ENCODE measurements at regions not wholly inside any gene's neighbourhood (a gene's known extent, or its start where the extent isn't known, plus 50 kb on each side); places are given as distances from the start of the nearest gene placed in this dataset.

DNA sequence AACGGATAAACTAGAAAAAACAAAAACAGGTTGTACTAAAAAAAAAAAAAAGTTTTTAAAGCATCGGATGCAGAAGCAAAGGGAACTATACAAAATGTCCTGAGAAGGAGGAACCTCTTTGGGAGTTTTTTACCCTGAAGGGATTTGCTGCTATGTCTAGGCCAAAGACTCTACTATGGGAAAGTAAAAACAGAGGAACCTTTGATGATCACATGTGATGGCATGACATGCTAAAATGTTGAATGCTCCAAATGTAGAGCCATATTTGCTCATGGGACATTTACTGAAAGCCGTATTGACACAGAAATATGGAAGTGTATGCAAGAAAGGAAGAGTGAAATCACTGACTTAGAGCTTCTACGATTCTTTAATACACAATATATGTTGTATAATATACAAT, 992.0 kb upstream of the ZEB2 start:
- no peaks in the 10 kb centered on the region for H3K27me3 Mint-ChIP-seq (ENCODE audit: low read depth)
- no peak overlapping the region for H3K27ac Mint-ChIP-seq
- no peak overlapping the region for H3K4me3 Mint-ChIP-seq
- no peaks in the 10 kb centered on the region for H3K36me3 Mint-ChIP-seq (ENCODE audit: low read depth)
- H3K4me1 Mint-ChIP-seq, result no peaks in the 10 kb centered on the region
- peaks cover 3% of the 10 kb centered on the region for H3K9me3 Mint-ChIP-seq
- TF ChIP-seq CTCF (IDR thresholded peaks at IDR 0.05; ENCODE audit: unreplicated experiment in 3 of 3), result no peak

DNA sequence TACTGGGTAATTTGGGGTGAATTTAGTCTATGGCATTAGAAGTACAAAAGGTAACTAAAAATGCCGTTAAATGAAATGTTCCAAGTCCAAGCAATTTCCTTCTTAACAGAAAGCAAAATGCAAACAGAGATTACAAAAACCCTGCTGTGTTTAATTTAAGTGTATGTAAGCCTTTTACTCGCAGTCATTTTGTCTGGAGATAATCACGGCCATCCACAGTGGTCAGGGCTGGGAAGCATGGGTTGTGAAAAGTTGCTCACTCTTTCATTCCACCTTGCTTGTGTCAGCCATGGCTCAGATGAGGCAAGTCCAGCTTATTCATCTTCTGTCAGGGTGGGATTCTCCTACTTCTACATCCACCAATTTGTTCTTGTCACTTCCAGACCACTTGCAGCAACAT, 983.6 kb upstream of the ZEB2 start:
- Mint-ChIP-seq H3K4me1 (no peaks in the 10 kb centered on the region), H3K9me3 (no peaks in the 10 kb centered on the region), H3K4me3 (no peak overlapping the region), H3K36me3 (ENCODE audit: low read depth) (no peaks in the 10 kb centered on the region), H3K27ac (no peak overlapping the region), H3K27me3 (ENCODE audit: low read depth) (no peaks in the 10 kb centered on the region)
- TF ChIP-seq CTCF (IDR thresholded peaks at IDR 0.05; ENCODE audit: unreplicated experiment in 3 of 3), result no peak

DNA sequence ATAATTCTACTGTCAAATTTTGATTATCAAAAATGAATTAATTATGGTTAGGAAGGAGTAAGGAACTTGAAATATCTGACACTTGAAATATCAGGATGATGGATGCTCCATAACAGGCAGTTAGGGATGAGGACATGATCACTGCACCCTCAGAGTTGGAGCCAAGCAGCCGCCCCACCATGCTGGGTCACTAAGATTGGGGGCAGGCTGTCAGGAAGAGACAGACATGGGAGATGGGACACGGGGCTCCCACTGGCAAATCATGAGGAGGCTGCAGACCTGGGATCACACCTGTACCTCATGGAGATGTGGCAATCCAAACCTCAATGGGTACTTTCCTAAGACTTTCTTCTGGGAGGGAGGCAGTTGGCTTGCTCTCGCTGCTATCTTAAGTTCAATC, 982.0 kb upstream of the ZEB2 start:
- Mint-ChIP-seq H3K4me3 (no peak overlapping the region), H3K9me3 (no peaks in the 10 kb centered on the region), H3K27ac (no peak overlapping the region), H3K4me1 (no peaks in the 10 kb centered on the region), H3K27me3 (ENCODE audit: low read depth) (no peaks in the 10 kb centered on the region), H3K36me3 (ENCODE audit: low read depth) (no peaks in the 10 kb centered on the region)
- no peak for TF ChIP-seq CTCF (IDR thresholded peaks at IDR 0.05; ENCODE audit: unreplicated experiment in 3 of 3)

DNA sequence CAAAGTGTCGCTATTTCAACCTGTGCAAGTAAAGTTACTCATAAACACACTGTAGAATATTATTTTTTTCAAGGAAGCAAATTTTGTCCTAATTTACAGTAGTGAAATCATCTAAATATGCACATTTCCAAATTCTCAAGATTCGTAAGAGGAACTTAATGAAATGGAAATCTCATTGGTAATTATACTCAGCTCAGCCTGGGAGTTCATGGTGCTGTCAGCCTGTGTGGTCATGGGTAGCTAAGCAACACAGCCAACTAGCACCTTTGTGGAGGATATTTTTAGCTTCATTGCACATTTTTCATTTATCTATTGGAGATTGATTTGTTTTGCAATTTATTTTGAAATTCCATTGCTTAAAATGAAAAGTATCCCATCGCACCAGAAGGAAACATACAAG, 975.7 kb upstream of the ZEB2 start:
- peaks cover 8% of the 10 kb centered on the region for H3K9me3 Mint-ChIP-seq
- no peak overlapping the region for H3K27ac Mint-ChIP-seq
- no peaks in the 10 kb centered on the region for H3K4me1 Mint-ChIP-seq
- H3K36me3 Mint-ChIP-seq (ENCODE audit: low read depth), result peaks cover 6% of the 10 kb centered on the region
- no peak for TF ChIP-seq CTCF (IDR thresholded peaks at IDR 0.05; ENCODE audit: unreplicated experiment in 3 of 3)
- no peak overlapping the region for H3K4me3 Mint-ChIP-seq
- H3K27me3 Mint-ChIP-seq (ENCODE audit: low read depth), result no peaks in the 10 kb centered on the region

GRCh38 chr2:145494441-145494840, 974.5 kb upstream of the ZEB2 start:
- Mint-ChIP-seq H3K4me3 (no peak overlapping the region), H3K27me3 (ENCODE audit: low read depth) (no peaks in the 10 kb centered on the region), H3K27ac (no peak overlapping the region), H3K36me3 (ENCODE audit: low read depth) (peaks cover 6% of the 10 kb centered on the region), H3K9me3 (peaks cover 8% of the 10 kb centered on the region), H3K4me1 (no peaks in the 10 kb centered on the region)
- no peak for TF ChIP-seq CTCF (IDR thresholded peaks at IDR 0.05; ENCODE audit: unreplicated experiment in 3 of 3)

DNA sequence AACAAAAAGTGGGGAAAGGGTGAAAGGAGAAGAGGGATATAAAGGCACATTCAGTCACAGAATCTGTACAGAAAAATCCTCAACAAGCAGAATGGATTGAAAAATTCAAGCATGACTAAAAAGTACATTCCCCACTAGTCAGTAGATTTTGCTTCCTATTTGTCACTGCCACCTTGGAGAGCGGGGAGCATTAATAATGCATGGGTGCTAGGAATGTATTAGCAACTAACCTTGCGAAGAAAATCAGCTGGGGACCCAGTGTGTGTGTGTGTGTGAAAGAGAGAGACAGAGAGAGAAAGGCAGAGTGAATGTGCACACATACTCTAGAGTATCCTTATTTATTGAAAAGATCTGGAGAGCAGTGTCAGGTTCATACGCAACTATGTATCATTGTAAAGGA, 968.7 kb upstream of the ZEB2 start:
- Mint-ChIP-seq H3K9me3 (peaks cover 8% of the 10 kb centered on the region), H3K27me3 (ENCODE audit: low read depth) (no peaks in the 10 kb centered on the region), H3K27ac (no peak overlapping the region), H3K4me1 (no peaks in the 10 kb centered on the region), H3K4me3 (no peak overlapping the region), H3K36me3 (ENCODE audit: low read depth) (peaks cover 6% of the 10 kb centered on the region)
- TF ChIP-seq CTCF (IDR thresholded peaks at IDR 0.05; ENCODE audit: unreplicated experiment in 3 of 3), result no peak
